Neuron (in vitro differentiated cells): ENCODE measurements at regions not wholly inside any gene's neighbourhood (a gene's known extent, or its start where the extent isn't known, plus 50 kb on each side); places are given as distances from the start of the nearest gene placed in this dataset.
"Not testable (repeated sequence)": the region's sequence is repeated elsewhere in the genome, so short reads cannot be mapped to it uniquely, and the experiment has no call there.

Experiments
- H2AFZ ChIP-seq: one replicate; pipeline ENCODE4 v1.6.1; 2013; ENCODE audit warnings: low read depth, mild to moderate bottlenecking, inconsistent platforms, low read length, moderate library complexity
- H3K27me3 ChIP-seq: one replicate; pipeline ENCODE4 v1.6.1; 2013; ENCODE audit warnings: low read length; ENCODE audit not compliant: insufficient read depth
- H3K36me3 ChIP-seq: one replicate; pipeline ENCODE4 v1.6.1; 2013; ENCODE audit warnings: low read length; ENCODE audit not compliant: insufficient read depth
- H3K4me1 ChIP-seq: one replicate; pipeline ENCODE4 v1.6.1; 2013; ENCODE audit warnings: low read length; ENCODE audit not compliant: insufficient read depth
- H3K4me3 ChIP-seq: 2 replicates; pipeline ENCODE4 v1.5.1; 2013; ENCODE audit warnings: mild to moderate bottlenecking, low read length, moderate library complexity
- H3K9me3 ChIP-seq: one replicate; pipeline ENCODE4 v1.6.1; 2013; ENCODE audit warnings: low read length

- Histone ChIP-seq H3K27me3 (no peaks in the 10 kb centered on the region), H3K9me3 (no peaks in the 10 kb centered on the region), H3K36me3 (no peaks in the 10 kb centered on the region), H3K4me1 (peaks cover 7% of the 10 kb centered on the region), H3K4me3 (no peak overlapping the region), H2AFZ (no peak overlapping the region)
These were observed 104.1 kb downstream of the ATXN3L start for GRCh38 chrX:13215729-13216128.

- Histone ChIP-seq H3K36me3 (no peaks in the 10 kb centered on the region), H3K4me3 (no peak overlapping the region), H3K9me3 (no peaks in the 10 kb centered on the region), H3K4me1 (no peaks in the 10 kb centered on the region), H2AFZ (no peak overlapping the region), H3K27me3 (no peaks in the 10 kb centered on the region)
These were observed 107.6 kb downstream of the ATXN3L start for GRCh38 chrX:13212191-13212651.

GRCh38 chrX:13210142-13210541 is 109.7 kb downstream of the ATXN3L start:
- H3K27me3 ChIP-seq, H3K4me3 ChIP-seq, H3K36me3 ChIP-seq, H3K9me3 ChIP-seq, H3K4me1 ChIP-seq, H2AFZ ChIP-seq: not testable (repeated sequence)

- H3K36me3 ChIP-seq, H3K27me3 ChIP-seq, H3K4me3 ChIP-seq, H3K9me3 ChIP-seq, H3K4me1 ChIP-seq, H2AFZ ChIP-seq: not testable (repeated sequence)
These were observed 110.1 kb downstream of the ATXN3L start for GRCh38 chrX:13209704-13210103.

GRCh38 chrX:13208281-13208935 is 111.4 kb downstream of the ATXN3L start:
- Histone ChIP-seq H3K9me3 (no peaks in the 10 kb centered on the region), H3K36me3 (no peaks in the 10 kb centered on the region), H3K4me1 (no peaks in the 10 kb centered on the region), H3K4me3 (no peak overlapping the region), H2AFZ (no peak overlapping the region), H3K27me3 (no peaks in the 10 kb centered on the region)

GRCh38 chrX:13203271-13203670 is 116.6 kb downstream of the ATXN3L start:
- Histone ChIP-seq H3K4me1 (peaks cover 12% of the 10 kb centered on the region), H3K9me3 (no peaks in the 10 kb centered on the region), H3K27me3 (peaks cover 3% of the 10 kb centered on the region), H3K36me3 (no peaks in the 10 kb centered on the region), H2AFZ (no peak overlapping the region), H3K4me3 (no peak overlapping the region)

- no peak overlapping the region for H2AFZ ChIP-seq
- H3K9me3 ChIP-seq: no peaks in the 10 kb centered on the region
- peaks cover 19% of the 10 kb centered on the region for H3K4me1 ChIP-seq
- no peaks in the 10 kb centered on the region for H3K36me3 ChIP-seq
- H3K27me3 ChIP-seq: peaks cover 3% of the 10 kb centered on the region
- no peak overlapping the region for H3K4me3 ChIP-seq
These were observed 118.1 kb downstream of the ATXN3L start for GRCh38 chrX:13201605-13202219.

- peaks cover 19% of the 10 kb centered on the region for H3K4me1 ChIP-seq
- H3K9me3 ChIP-seq: no peaks in the 10 kb centered on the region
- H3K27me3 ChIP-seq: peaks cover 3% of the 10 kb centered on the region
- H2AFZ ChIP-seq: no peak overlapping the region
- H3K36me3 ChIP-seq: no peaks in the 10 kb centered on the region
- H3K4me3 ChIP-seq: no peak overlapping the region
These were observed 119.5 kb downstream of the ATXN3L start for GRCh38 chrX:13200398-13200797.

- no peak overlapping the region for H3K4me3 ChIP-seq
- H2AFZ ChIP-seq: peak overlapping the region; percentile 30
- no peaks in the 10 kb centered on the region for H3K36me3 ChIP-seq
- peaks cover 22% of the 10 kb centered on the region for H3K4me1 ChIP-seq
- H3K27me3 ChIP-seq: peaks cover 3% of the 10 kb centered on the region
- no peaks in the 10 kb centered on the region for H3K9me3 ChIP-seq
These were observed 121.1 kb downstream of the ATXN3L start for GRCh38 chrX:13198762-13199064.

GRCh38 chrX:13198056-13198761 is 121.6 kb downstream of the ATXN3L start:
- no peaks in the 10 kb centered on the region for H3K36me3 ChIP-seq
- peak overlapping the region; percentile 30 for H2AFZ ChIP-seq
- no peak overlapping the region for H3K4me3 ChIP-seq
- no peaks in the 10 kb centered on the region for H3K9me3 ChIP-seq
- peaks cover 22% of the 10 kb centered on the region for H3K4me1 ChIP-seq
- H3K27me3 ChIP-seq: peaks cover 3% of the 10 kb centered on the region

GRCh38 chrX:13196782-13197181 is 123.1 kb downstream of the ATXN3L start:
- H3K9me3 ChIP-seq: no peaks in the 10 kb centered on the region

GRCh38 chrX:13195340-13195739 is 124.5 kb downstream of the ATXN3L start:
- peaks cover 22% of the 10 kb centered on the region for H3K4me1 ChIP-seq
- H3K27me3 ChIP-seq: peaks cover 3% of the 10 kb centered on the region
- H3K9me3 ChIP-seq: no peaks in the 10 kb centered on the region
- no peak overlapping the region for H2AFZ ChIP-seq
- H3K36me3 ChIP-seq: no peaks in the 10 kb centered on the region
- H3K4me3 ChIP-seq: no peak overlapping the region

More at GRCh38 chrX:13196782-13197181, 123.1 kb downstream of the ATXN3L start:
- H3K4me1 ChIP-seq: peaks cover 22% of the 10 kb centered on the region
- H2AFZ ChIP-seq: no peak overlapping the region
- peaks cover 3% of the 10 kb centered on the region for H3K27me3 ChIP-seq
- H3K4me3 ChIP-seq: no peak overlapping the region
- no peaks in the 10 kb centered on the region for H3K36me3 ChIP-seq

GRCh38 chrX:13194291-13195103 is 125.4 kb downstream of the ATXN3L start:
- H3K27me3 ChIP-seq: no peaks in the 10 kb centered on the region
- H3K9me3 ChIP-seq: no peaks in the 10 kb centered on the region
- H3K4me3 ChIP-seq: no peak overlapping the region
- H3K4me1 ChIP-seq: peaks cover 27% of the 10 kb centered on the region
- no peaks in the 10 kb centered on the region for H3K36me3 ChIP-seq
- no peak overlapping the region for H2AFZ ChIP-seq
